Mesendoderm (in vitro differentiated cells): ENCODE measurements at regions not wholly inside any gene's neighbourhood (a gene's known extent, or its start where the extent isn't known, plus 50 kb on each side); places are given as distances from the start of the nearest gene placed in this dataset.

Source experiments
- DNase-seq: peaks from one replicate; pipeline ENCODE4 v3.0.0; 2013
- H2AK5ac ChIP-seq: 2 replicates; pipeline ENCODE4 v1.6.1; 2013; ENCODE audit warnings: low read length, inconsistent platforms
- H2BK120ac ChIP-seq: 2 replicates; pipeline ENCODE4 v1.6.1; 2013; ENCODE audit warnings: low read depth, mild to moderate bottlenecking, low read length, moderate library complexity, mixed read lengths
- H2BK15ac ChIP-seq: replicated peaks from 2 replicates; pipeline ENCODE4 v1.6.1; 2013; ENCODE audit warnings: low read depth, mild to moderate bottlenecking, moderate library complexity
- H2BK5ac ChIP-seq: 2 replicates; pipeline ENCODE4 v1.6.1; 2013; ENCODE audit warnings: low read length, inconsistent platforms
- H3K18ac ChIP-seq: 2 replicates; pipeline ENCODE4 v1.6.1; 2013; ENCODE audit warnings: mild to moderate bottlenecking, low read length, mixed read lengths
- H3K23ac ChIP-seq: one replicate; pipeline ENCODE4 v1.6.1; 2013; ENCODE audit warnings: low read length
- H3K27ac ChIP-seq: 2 replicates; pipeline ENCODE4 v1.5.1; 2013; ENCODE audit warnings: low read depth, mild to moderate bottlenecking, inconsistent platforms, low read length, moderate library complexity
- H3K27me3 ChIP-seq: 2 replicates; pipeline ENCODE4 v1.6.1; 2013; ENCODE audit warnings: low read length, control low read depth, mild to moderate bottlenecking, inconsistent platforms; ENCODE audit not compliant: insufficient read depth, poor library complexity
- H3K36me3 ChIP-seq: 2 replicates; pipeline ENCODE4 v1.6.1; 2013; ENCODE audit warnings: low read length, inconsistent platforms; ENCODE audit not compliant: control insufficient read depth, insufficient read depth
- H3K4ac ChIP-seq: one replicate; pipeline ENCODE4 v1.6.1; 2013; ENCODE audit warnings: low read depth, mild to moderate bottlenecking, low read length, moderate library complexity
- H3K4me1 ChIP-seq: 2 replicates; pipeline ENCODE4 v1.6.1; 2013; ENCODE audit warnings: low read depth, low read length, inconsistent platforms; ENCODE audit not compliant: control insufficient read depth
- H3K4me2 ChIP-seq: 2 replicates; pipeline ENCODE4 v1.6.1; 2013; ENCODE audit warnings: low read length
- H3K4me3 ChIP-seq: 2 replicates; pipeline ENCODE4 v1.5.1; 2013; ENCODE audit warnings: mild to moderate bottlenecking, low read length
- H3K56ac ChIP-seq: one replicate; pipeline ENCODE4 v1.6.1; 2013; ENCODE audit warnings: low read length
- H3K79me1 ChIP-seq: 2 replicates; pipeline ENCODE4 v1.6.1; 2013; ENCODE audit warnings: low read length, inconsistent platforms
- H3K79me2 ChIP-seq: 2 replicates; pipeline ENCODE4 v1.6.1; 2013; ENCODE audit warnings: mild to moderate bottlenecking, low read length; ENCODE audit not compliant: control insufficient read depth, insufficient read depth
- H3K9ac ChIP-seq: 2 replicates; pipeline ENCODE4 v1.6.1; 2013; ENCODE audit warnings: low read length, inconsistent platforms
- H4K5ac ChIP-seq: one replicate; pipeline ENCODE4 v1.6.1; 2013; ENCODE audit warnings: low read length
- H4K8ac ChIP-seq: one replicate; pipeline ENCODE4 v1.6.1; 2013; ENCODE audit warnings: low read depth, mild to moderate bottlenecking, control low read depth, low read length, moderate library complexity
- WGBS: extraction: QIAGEN DNeasy Blood & Tissue Kit; methylation state at CpG from one replicate; pipeline ENCODE4 v1.1.7; 2013; ENCODE audit warnings: low lambda C conversion rate, missing lambda C conversion rate; ENCODE audit not compliant: insufficient coverage; ENCODE audit errors: extremely low coverage; 5-methylcytosine and 5-hydroxymethylcytosine counted together

GRCh38 chr20:16174311-16174710 lies 398.9 kb downstream of the KIF16B start:
- H3K4me2 ChIP-seq: no peak overlapping the region
- H3K56ac ChIP-seq: no peak overlapping the region
- no peak overlapping the region for H2BK120ac ChIP-seq
- no peak overlapping the region for H2BK15ac ChIP-seq
- H3K4ac ChIP-seq: no peak overlapping the region
- no CpG with 5 or more reads among the region's 2 CpGs for WGBS
- H3K4me1 ChIP-seq: no peaks in the 10 kb centered on the region
- no peaks in the 10 kb centered on the region for H3K36me3 ChIP-seq
- H3K9ac ChIP-seq: no peak overlapping the region
- H3K79me2 ChIP-seq: no peaks in the 10 kb centered on the region
- no peaks in the 10 kb centered on the region for H3K79me1 ChIP-seq
- H3K27ac ChIP-seq: no peak overlapping the region
- no peak overlapping the region for H2AK5ac ChIP-seq
- H3K27me3 ChIP-seq: no peaks in the 10 kb centered on the region
- H4K5ac ChIP-seq: no peak overlapping the region
- no peak for DNase-seq
- H3K4me3 ChIP-seq: no peak overlapping the region
- no peak overlapping the region for H3K23ac ChIP-seq
- no peak overlapping the region for H3K18ac ChIP-seq
- H4K8ac ChIP-seq: no peak overlapping the region
- no peak overlapping the region for H2BK5ac ChIP-seq

- no peak overlapping the region for H3K23ac ChIP-seq
- DNase-seq: no peak
- H3K79me1 ChIP-seq: no peaks in the 10 kb centered on the region
- no peak overlapping the region for H2BK120ac ChIP-seq
- no peak overlapping the region for H3K56ac ChIP-seq
- no peaks in the 10 kb centered on the region for H3K4me1 ChIP-seq
- H2BK5ac ChIP-seq: no peak overlapping the region
- no peaks in the 10 kb centered on the region for H3K27me3 ChIP-seq
- H3K4me2 ChIP-seq: no peak overlapping the region
- H3K36me3 ChIP-seq: no peaks in the 10 kb centered on the region
- no peaks in the 10 kb centered on the region for H3K79me2 ChIP-seq
- no peak overlapping the region for H3K27ac ChIP-seq
- no peak overlapping the region for H3K4ac ChIP-seq
- H3K18ac ChIP-seq: no peak overlapping the region
- no peak overlapping the region for H3K4me3 ChIP-seq
- no peak overlapping the region for H3K9ac ChIP-seq
- no peak overlapping the region for H2AK5ac ChIP-seq
- no peak overlapping the region for H4K8ac ChIP-seq
- H4K5ac ChIP-seq: no peak overlapping the region
- no peak overlapping the region for H2BK15ac ChIP-seq
- WGBS: no CpG with 5 or more reads among the region's 4 CpGs
Measured at GRCh38 chr20:16173044-16173443, 400.2 kb downstream of the KIF16B start.

GRCh38 chr20:16171180-16171579 lies 402.1 kb downstream of the KIF16B start:
- Histone ChIP-seq H3K4ac (no peak overlapping the region), H3K23ac (no peak overlapping the region), H2BK15ac (no peak overlapping the region), H3K4me2 (no peak overlapping the region), H2AK5ac (no peak overlapping the region), H3K36me3 (no peaks in the 10 kb centered on the region), H4K8ac (no peak overlapping the region), H4K5ac (no peak overlapping the region), H3K79me2 (no peaks in the 10 kb centered on the region), H3K4me1 (no peaks in the 10 kb centered on the region), H3K27ac (no peak overlapping the region), H3K79me1 (no peaks in the 10 kb centered on the region), H3K9ac (no peak overlapping the region), H3K27me3 (no peaks in the 10 kb centered on the region), H3K18ac (no peak overlapping the region), H2BK120ac (no peak overlapping the region), H3K4me3 (no peak overlapping the region), H2BK5ac (no peak overlapping the region), H3K56ac (no peak overlapping the region)
- DNase-seq: no peak

GRCh38 chr20:16170406-16170971 lies 402.8 kb downstream of the KIF16B start:
- Histone ChIP-seq H3K4me2 (no peak overlapping the region), H3K4me3 (no peak overlapping the region), H3K4me1 (no peaks in the 10 kb centered on the region), H3K4ac (no peak overlapping the region), H3K23ac (no peak overlapping the region), H2BK5ac (no peak overlapping the region), H3K56ac (no peak overlapping the region), H4K8ac (no peak overlapping the region), H3K27ac (no peak overlapping the region), H3K79me1 (no peaks in the 10 kb centered on the region), H3K18ac (no peak overlapping the region), H2BK15ac (no peak overlapping the region), H3K79me2 (no peaks in the 10 kb centered on the region), H3K27me3 (no peaks in the 10 kb centered on the region), H2BK120ac (no peak overlapping the region), H2AK5ac (no peak overlapping the region), H3K36me3 (no peaks in the 10 kb centered on the region), H4K5ac (no peak overlapping the region), H3K9ac (no peak overlapping the region)
- WGBS: no CpG with 5 or more reads among the region's 7 CpGs
- no peak for DNase-seq

- Histone ChIP-seq H2AK5ac (no peak overlapping the region), H4K5ac (no peak overlapping the region), H3K23ac (no peak overlapping the region), H3K79me2 (no peaks in the 10 kb centered on the region), H3K56ac (no peak overlapping the region), H3K27me3 (no peaks in the 10 kb centered on the region), H2BK5ac (no peak overlapping the region), H3K4me3 (no peak overlapping the region), H2BK15ac (no peak overlapping the region), H3K4me2 (no peak overlapping the region), H2BK120ac (no peak overlapping the region), H4K8ac (no peak overlapping the region), H3K27ac (no peak overlapping the region), H3K18ac (no peak overlapping the region), H3K4me1 (no peaks in the 10 kb centered on the region), H3K4ac (no peak overlapping the region), H3K79me1 (no peaks in the 10 kb centered on the region), H3K36me3 (no peaks in the 10 kb centered on the region), H3K9ac (no peak overlapping the region)
- no CpG with 5 or more reads among the region's 2 CpGs for WGBS
- DNase-seq: no peak
Measured at GRCh38 chr20:16167423-16168130, 405.7 kb downstream of the KIF16B start.

- Histone ChIP-seq H3K4me3 (no peak overlapping the region), H3K27me3 (no peaks in the 10 kb centered on the region)
- no peak for DNase-seq
Measured at GRCh38 chr20:16166737-16167136, 406.5 kb downstream of the KIF16B start.

More at GRCh38 chr20:16166737-16167136, 406.5 kb downstream of the KIF16B start:
- Histone ChIP-seq H3K4ac (no peak overlapping the region), H3K36me3 (no peaks in the 10 kb centered on the region), H3K9ac (no peak overlapping the region), H3K23ac (no peak overlapping the region), H3K27ac (no peak overlapping the region), H2BK5ac (no peak overlapping the region), H3K79me2 (no peaks in the 10 kb centered on the region), H2BK15ac (no peak overlapping the region), H3K4me2 (no peak overlapping the region), H3K18ac (no peak overlapping the region), H4K8ac (no peak overlapping the region), H2AK5ac (no peak overlapping the region), H3K4me1 (no peaks in the 10 kb centered on the region), H3K56ac (no peak overlapping the region), H2BK120ac (no peak overlapping the region), H4K5ac (no peak overlapping the region), H3K79me1 (no peaks in the 10 kb centered on the region)
- no CpG with 5 or more reads among the region's 6 CpGs for WGBS
